GM19397 (cell line): ENCODE measurements at regions not wholly inside any gene's neighbourhood (a gene's known extent, or its start where the extent isn't known, plus 50 kb on each side); places are given as distances from the start of the nearest gene placed in this dataset.
"Not testable (repeated sequence)": the region's sequence is repeated elsewhere in the genome, so short reads cannot be mapped to it uniquely, and the experiment has no call there.

ENCODE experiments used
- ATAC-seq: cut with Tn5 transposase; IDR thresholded peaks from one replicate; pipeline ENCODE4 v1.9.1; 2021; ENCODE audit warnings: mild to moderate bottlenecking, moderate library complexity; ENCODE audit not compliant: unreplicated experiment

- not testable (repeated sequence) for ATAC-seq
Measured at GRCh38 chr5:100398815-100399214, 136.4 kb upstream of the FAM174A start.

GRCh38 chr5:100379254-100379858 is 155.8 kb upstream of the FAM174A start:
- ATAC-seq = not testable (repeated sequence)

DNA sequence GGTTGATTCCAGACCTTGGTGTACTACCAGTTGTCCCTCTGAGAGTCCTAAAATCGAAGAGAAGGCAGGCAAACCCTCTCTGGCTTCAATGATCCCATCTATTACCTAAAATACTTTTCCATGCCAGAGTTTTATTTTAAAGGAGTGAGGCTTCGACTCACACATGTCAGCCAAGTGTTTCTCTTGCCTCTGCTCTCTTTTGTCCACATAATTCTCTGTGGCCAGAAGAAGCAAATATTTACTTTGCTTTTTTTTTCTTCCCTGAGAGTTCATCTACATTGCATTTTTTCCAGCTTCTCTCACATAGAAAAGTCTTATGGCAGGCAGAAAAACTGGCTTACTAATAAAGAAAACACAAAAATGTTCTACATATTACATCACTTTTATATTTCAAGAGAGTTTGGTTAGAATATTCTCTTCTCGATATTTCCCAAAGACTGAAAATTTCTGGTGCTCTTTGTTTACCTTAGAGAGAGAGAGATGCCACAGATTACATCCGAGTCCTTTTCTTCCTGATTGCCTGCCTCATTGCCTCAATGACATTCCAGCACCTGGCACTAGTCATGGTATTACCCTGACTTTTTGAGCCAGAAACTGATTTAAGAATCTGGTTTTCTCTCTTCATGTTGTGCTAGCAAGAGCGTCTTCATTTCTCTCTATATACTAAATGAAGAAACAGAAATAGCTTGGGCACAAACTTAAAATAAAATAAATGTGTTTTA is 170.3 kb upstream of the FAM174A start:
- ATAC-seq = not testable (repeated sequence)

DNA sequence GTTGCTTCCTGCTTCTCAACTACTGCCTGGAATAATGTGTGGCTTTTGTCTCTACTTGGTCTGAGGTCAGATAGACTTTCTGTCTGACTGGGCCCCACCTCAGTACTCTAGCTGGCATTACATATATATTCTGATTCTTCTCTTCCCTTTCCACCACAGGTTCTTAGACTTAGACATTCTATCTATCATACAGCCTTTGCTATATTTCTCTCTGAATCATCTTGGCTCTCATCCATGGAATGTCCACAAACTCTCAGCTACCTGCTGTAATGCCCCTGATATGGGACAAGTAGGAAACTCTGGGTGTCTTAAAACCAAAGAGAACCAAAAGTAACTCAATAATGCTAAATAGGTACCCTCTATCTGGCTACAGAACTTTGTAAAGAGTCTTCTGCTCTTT is 170.8 kb upstream of the FAM174A start:
- ATAC-seq = not testable (repeated sequence)

DNA sequence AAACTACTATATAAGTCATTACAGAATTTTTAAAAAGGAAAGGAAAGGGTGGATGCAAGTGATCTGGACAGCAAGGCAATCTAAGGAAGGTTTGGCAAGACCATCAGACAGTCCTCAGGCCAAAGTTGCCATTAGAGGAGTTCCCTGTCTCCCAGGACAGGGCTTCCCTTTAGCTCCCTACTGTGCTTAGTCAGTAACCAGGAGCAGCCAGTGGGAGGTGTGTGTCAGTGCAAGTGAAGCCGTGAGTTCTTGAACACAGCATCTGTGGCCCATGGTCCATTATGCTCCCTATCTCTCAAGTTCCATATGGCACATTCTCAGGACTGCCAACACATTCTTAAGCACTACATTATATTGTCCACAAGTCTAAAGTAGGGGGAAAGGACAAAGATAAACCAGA is 175.2 kb upstream of the FAM174A start:
- not testable (repeated sequence) for ATAC-seq

GRCh38 chr5:100346269-100346668 is 188.9 kb upstream of the FAM174A start:
- ATAC-seq = not testable (repeated sequence)

GRCh38 chr5:100341485-100341884 is 193.7 kb upstream of the FAM174A start:
- ATAC-seq = not testable (repeated sequence)

- ATAC-seq = no peak
Measured at GRCh38 chr5:100322483-100322882, 212.7 kb upstream of the FAM174A start.

- no peak for ATAC-seq
Measured at GRCh38 chr5:100319885-100320284, 215.3 kb upstream of the FAM174A start.

- no peak for ATAC-seq
Measured at GRCh38 chr5:100313657-100314056, 221.5 kb upstream of the FAM174A start.

DNA sequence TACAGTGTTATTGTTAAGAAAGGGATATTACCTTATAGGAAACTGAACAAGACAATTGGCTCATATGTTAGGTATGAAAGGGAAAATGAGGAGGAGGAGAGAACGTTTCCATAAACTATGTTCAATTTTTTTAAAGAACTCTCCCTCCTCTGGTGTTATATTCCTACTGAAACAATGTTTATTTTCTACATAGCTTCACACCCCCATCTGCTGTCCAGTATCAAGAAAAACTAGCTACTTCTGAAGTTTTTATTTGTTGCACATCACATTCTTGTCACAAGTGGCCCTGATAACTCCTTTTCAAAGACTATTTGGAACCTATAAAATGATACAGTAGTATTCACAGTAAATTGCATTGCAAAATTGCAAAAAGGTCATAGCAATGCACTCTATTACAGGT is 223.4 kb upstream of the FAM174A start:
- ATAC-seq = no peak

GRCh38 chr5:100306000-100306399 is 229.2 kb upstream of the FAM174A start:
- ATAC-seq = no peak

DNA sequence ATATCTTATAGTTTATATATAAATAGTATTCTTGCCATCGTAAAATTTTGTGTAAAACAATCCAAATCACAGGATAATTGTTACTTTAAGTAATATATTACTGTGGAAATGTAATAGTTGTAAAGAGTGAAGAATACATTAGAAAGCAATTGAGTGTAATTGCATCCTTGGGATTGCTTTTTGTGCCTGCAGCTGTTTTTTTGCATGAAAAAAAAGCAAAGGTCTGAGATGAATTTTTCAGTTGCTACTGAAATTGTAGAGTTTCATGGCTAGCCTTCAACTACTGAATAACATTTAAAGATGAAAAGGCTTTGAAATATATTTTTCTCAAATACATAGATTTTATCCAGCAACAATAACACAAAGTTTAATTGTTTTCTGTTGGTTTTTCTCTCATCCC is 232.0 kb upstream of the FAM174A start:
- ATAC-seq = no peak

GRCh38 chr5:100299261-100299660 is 235.9 kb upstream of the FAM174A start:
- ATAC-seq = no peak

DNA sequence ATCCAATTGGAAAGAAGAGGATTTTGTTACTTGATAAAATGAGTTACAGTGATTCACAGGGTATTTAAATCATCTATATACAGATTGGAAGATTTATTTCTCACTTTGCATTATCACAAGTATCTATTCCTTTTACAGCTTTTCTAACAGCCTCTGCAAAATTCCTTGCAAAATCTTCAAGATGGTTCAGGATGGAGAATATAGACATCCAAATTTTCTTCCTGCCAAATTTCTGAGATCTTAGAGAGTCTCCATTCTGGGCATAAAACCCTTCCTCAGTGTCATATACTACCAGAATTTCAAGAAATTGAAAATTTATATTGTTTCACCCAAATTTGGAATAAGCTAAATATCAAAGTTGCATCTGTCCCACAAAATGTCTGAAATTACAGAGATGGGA is 259.1 kb upstream of the FAM174A start:
- no peak for ATAC-seq

GRCh38 chr5:100275631-100276030 is 259.5 kb upstream of the FAM174A start:
- ATAC-seq = no peak

DNA sequence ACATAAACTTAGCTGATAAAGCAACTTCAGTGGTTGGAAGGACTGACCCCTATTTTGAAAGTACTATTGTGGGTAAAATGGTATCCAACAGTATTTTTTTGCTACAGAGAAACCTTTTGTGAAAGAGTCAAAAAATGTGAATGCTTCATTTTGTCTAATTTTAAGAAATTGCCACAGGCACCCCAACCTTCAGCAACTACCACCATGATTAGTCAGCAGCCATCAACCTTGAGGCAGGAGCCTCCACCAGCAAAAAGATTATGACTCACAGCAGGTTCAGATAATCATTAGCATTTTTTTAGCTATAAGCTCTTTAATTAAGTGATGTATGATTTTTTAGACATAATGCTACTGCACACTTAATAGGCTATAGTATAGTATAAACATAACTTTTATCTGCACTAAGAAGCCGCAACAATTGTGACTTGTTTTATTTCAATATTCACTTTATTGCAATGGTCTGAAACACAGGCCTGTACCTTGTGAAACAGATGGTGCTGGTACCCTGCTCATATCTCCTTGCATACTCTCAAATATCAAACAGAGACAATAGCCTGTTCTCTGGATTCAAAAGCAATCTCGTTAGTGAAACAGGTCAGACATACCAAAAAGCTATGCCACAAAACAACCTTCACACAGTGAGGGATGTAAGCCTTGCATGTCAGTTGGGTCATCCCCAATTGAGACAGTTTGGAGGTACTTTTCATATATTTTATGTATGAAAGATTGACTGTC is 261.2 kb upstream of the FAM174A start:
- ATAC-seq = no peak

GRCh38 chr5:100270023-100270771 is 265.0 kb upstream of the FAM174A start:
- ATAC-seq = peak; percentile 62

GRCh38 chr5:100260968-100261367 is 274.2 kb upstream of the FAM174A start:
- no peak for ATAC-seq

- no peak for ATAC-seq
Measured at GRCh38 chr5:100252944-100253343, 282.2 kb upstream of the FAM174A start.

- ATAC-seq = no peak
Measured at GRCh38 chr5:100252037-100252436, 283.1 kb upstream of the FAM174A start.
